Keratinocyte (primary cell): ENCODE measurements at regions not wholly inside any gene's neighbourhood (a gene's known extent, or its start where the extent isn't known, plus 50 kb on each side); places are given as distances from the start of the nearest gene placed in this dataset.

ENCODE experiments used
- DNase-seq: peaks from one replicate; pipeline ENCODE4 v3.0.0-alpha.2; 2011; ENCODE audit warnings: low read depth, missing footprints, low spot score
- FAIRE-seq: peaks from 2 replicates; lab custom pipeline; 2011; peaks lifted over from hg19 to GRCh38; lab: Jason Lieb, UNC
- H2AFZ ChIP-seq: 2 replicates; pipeline ENCODE4 v1.6.0; 2012; ENCODE audit warnings: low read length, control low read depth, inconsistent platforms; ENCODE audit not compliant: control insufficient read depth
- H3K27ac ChIP-seq: 2 replicates; pipeline ENCODE4 v1.5.1; 2011; ENCODE audit warnings: low read length; ENCODE audit not compliant: control insufficient read depth, insufficient read depth
- H3K27me3 ChIP-seq: 3 replicates; pipeline ENCODE4 v1.6.0; 2011; ENCODE audit warnings: low read length; ENCODE audit not compliant: control insufficient read depth, insufficient read depth; ENCODE audit errors: extremely low read depth
- H3K36me3 ChIP-seq, 2 experiments: 2 replicates in 1 of 2; 3 replicates in 1 of 2; pipeline ENCODE4 v1.5.1; 2011; ENCODE audit warnings: low read length in 2 of 2, mild to moderate bottlenecking in 1 of 2; ENCODE audit not compliant: control insufficient read depth in 2 of 2, insufficient read depth in 2 of 2; ENCODE audit errors: extremely low read depth in 1 of 2
- H3K4me1 ChIP-seq: 3 replicates; pipeline ENCODE4 v1.5.1; 2011; ENCODE audit warnings: low read length; ENCODE audit not compliant: control insufficient read depth, insufficient read depth; ENCODE audit errors: extremely low read depth
- H3K4me2 ChIP-seq: 3 replicates; pipeline ENCODE4 v1.6.0; 2011; ENCODE audit warnings: low read depth, low read length; ENCODE audit not compliant: control insufficient read depth, insufficient read depth; ENCODE audit errors: extremely low read depth
- H3K4me3 ChIP-seq, 3 experiments: fragments of 200-600 bp in 1 of 3; sonication (generic) in 1 of 3; 2 replicates in 2 of 3; 3 replicates in 1 of 3; pipeline ENCODE4 v1.5.1; 2011 to 2016; ENCODE audit warnings: low read length in 3 of 3, mild to moderate bottlenecking in 3 of 3, control low read depth in 2 of 3, inconsistent platforms in 1 of 3, low read depth in 1 of 3, mixed read lengths in 1 of 3, mixed run types in 1 of 3, moderate library complexity in 1 of 3; ENCODE audit not compliant: control insufficient read depth in 2 of 3, insufficient read depth in 2 of 3; ENCODE audit errors: extremely low read depth in 1 of 3
- H3K79me2 ChIP-seq: 2 replicates; pipeline ENCODE4 v1.6.0; 2012; ENCODE audit warnings: low read length; ENCODE audit not compliant: control insufficient read depth, insufficient read depth
- H3K9ac ChIP-seq: 3 replicates; pipeline ENCODE4 v1.6.0; 2011; ENCODE audit warnings: low read length; ENCODE audit not compliant: control insufficient read depth, insufficient read depth; ENCODE audit errors: extremely low read depth
- H3K9me1 ChIP-seq: 3 replicates; pipeline ENCODE4 v1.6.0; 2011; ENCODE audit warnings: low read length; ENCODE audit not compliant: control insufficient read depth, insufficient read depth; ENCODE audit errors: extremely low read depth
- H3K9me3 ChIP-seq: 2 replicates; pipeline ENCODE4 v1.5.1; 2012; ENCODE audit warnings: low read depth, low read length; ENCODE audit not compliant: control insufficient read depth
- H4K20me1 ChIP-seq: 3 replicates; pipeline ENCODE4 v1.6.0; 2011; ENCODE audit warnings: low read length; ENCODE audit not compliant: control insufficient read depth, insufficient read depth; ENCODE audit errors: extremely low read depth
- CTCF ChIP-seq, 3 experiments: IDR thresholded peaks in 1 of 3; conservative IDR thresholded peaks in 1 of 3; optimal IDR thresholded peaks in 1 of 3; 2 replicates in 2 of 3; 3 replicates in 1 of 3; pipeline versions ENCODE3 to v1.5.1; 2011; ENCODE audit warnings: low read length in 3 of 3, mild to moderate bottlenecking in 3 of 3, moderate library complexity in 2 of 3, control low read depth in 1 of 3, inconsistent platforms in 1 of 3; ENCODE audit not compliant: insufficient read depth in 2 of 3; ENCODE audit errors: extremely low read depth in 1 of 3
- EZH2 ChIP-seq: IDR thresholded peaks from one replicate; pipeline ENCODE4 v1.6.1; 2012; ENCODE audit warnings: inconsistent platforms, mild to moderate bottlenecking, low read length, moderate library complexity
- dilution Hi-C: fragments of 300-500 bp; cut with MboI; formaldehyde crosslinking; loops from one replicate; pipeline ENCODE4 v1.7.0; 2020; ENCODE audit warnings: low sequenced_read_pairs; ENCODE audit not compliant: extremely low pct_ligation_motif_present

- DNase-seq, result no peak
- Histone ChIP-seq H3K27me3 (no peaks in the 10 kb centered on the region), H3K4me2 (no peak overlapping the region), H3K4me3 (no peak overlapping the region), H3K4me1 (no peaks in the 10 kb centered on the region), H3K27ac (no peak overlapping the region), H2AFZ (no peak overlapping the region), H3K36me3 (no peaks in the 10 kb centered on the region), H3K9me1 (no peaks in the 10 kb centered on the region), H4K20me1 (no peaks in the 10 kb centered on the region), H3K9me3 (peaks cover 27% of the 10 kb centered on the region), H3K9ac (no peak overlapping the region), H3K79me2 (no peaks in the 10 kb centered on the region)
- TF ChIP-seq EZH2, result no peak
- TF ChIP-seq CTCF (optimal IDR thresholded peaks at IDR 0.05 in 1 of 3, IDR thresholded peaks at IDR 0.05 in 1 of 3, conservative IDR thresholded peaks at IDR 0.05 in 1 of 3; ENCODE audit: extremely low read depth in 1 of 3, insufficient read depth in 2 of 3, low read length in 3 of 3), result no peak
- dilution Hi-C loops, result no loop called here
- no peak for FAIRE-seq
Observed at GRCh38 chr22:48586799-48587185, 1240.9 kb downstream of the BRD1 start.

- no peak for DNase-seq
- no peaks in the 10 kb centered on the region for H3K36me3 ChIP-seq
- H4K20me1 ChIP-seq, result no peaks in the 10 kb centered on the region
- H3K79me2 ChIP-seq, result no peaks in the 10 kb centered on the region
- H3K27me3 ChIP-seq, result no peaks in the 10 kb centered on the region
- no peaks in the 10 kb centered on the region for H3K4me1 ChIP-seq
- TF ChIP-seq CTCF (optimal IDR thresholded peaks at IDR 0.05 in 1 of 3, IDR thresholded peaks at IDR 0.05 in 1 of 3, conservative IDR thresholded peaks at IDR 0.05 in 1 of 3; ENCODE audit: extremely low read depth in 1 of 3, insufficient read depth in 2 of 3, low read length in 3 of 3) (no peak), EZH2 (no peak)
- H3K4me3 ChIP-seq, result no peak overlapping the region
- H3K4me2 ChIP-seq, result no peak overlapping the region
- H3K27ac ChIP-seq, result no peak overlapping the region
- H3K9me1 ChIP-seq, result no peaks in the 10 kb centered on the region
- dilution Hi-C loops, result no loop called here
- H2AFZ ChIP-seq, result no peak overlapping the region
- H3K9ac ChIP-seq, result no peak overlapping the region
- H3K9me3 ChIP-seq, result peaks cover 27% of the 10 kb centered on the region
- FAIRE-seq, result no peak
Observed at GRCh38 chr22:48585916-48586798, 1241.5 kb downstream of the BRD1 start.
